Stimulated activated CD4-positive, alpha-beta T cell treated with anti-CD3 and anti-CD28 coated beads, Interleukin-1b, Interleukin-23, amount 100 ng/mL, for 48 hours (primary cell): ENCODE measurements at regions not wholly inside any gene's neighbourhood (a gene's known extent, or its start where the extent isn't known, plus 50 kb on each side); places are given as distances from the start of the nearest gene placed in this dataset.

Experiments
- DNase-seq: peaks from one replicate; pipeline ENCODE4 v3.0.0-alpha.2; 2020

DNA sequence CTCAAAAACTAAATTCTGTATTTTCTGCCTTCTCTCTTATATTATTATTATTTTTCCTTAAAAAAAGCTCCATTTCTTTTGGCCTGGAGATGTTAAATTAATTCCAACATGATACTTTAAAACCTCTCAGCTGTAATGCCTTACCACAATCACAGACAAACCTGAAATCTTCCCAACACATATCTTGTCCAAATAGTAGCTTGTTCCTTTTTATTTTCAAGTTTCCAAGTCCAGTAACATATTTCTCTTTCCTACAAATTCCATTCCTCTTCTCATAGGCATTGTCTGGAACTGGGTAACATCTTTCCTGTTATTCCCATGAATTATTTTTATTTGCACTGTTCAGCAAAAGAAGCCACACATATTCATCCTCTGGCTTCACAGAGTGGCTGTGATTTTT is 137.0 kb downstream of the SLITRK6 start:
- no peak for DNase-seq

- DNase-seq, result no peak
Measured at GRCh38 chr13:85661675-85662074, 137.5 kb downstream of the SLITRK6 start.

DNA sequence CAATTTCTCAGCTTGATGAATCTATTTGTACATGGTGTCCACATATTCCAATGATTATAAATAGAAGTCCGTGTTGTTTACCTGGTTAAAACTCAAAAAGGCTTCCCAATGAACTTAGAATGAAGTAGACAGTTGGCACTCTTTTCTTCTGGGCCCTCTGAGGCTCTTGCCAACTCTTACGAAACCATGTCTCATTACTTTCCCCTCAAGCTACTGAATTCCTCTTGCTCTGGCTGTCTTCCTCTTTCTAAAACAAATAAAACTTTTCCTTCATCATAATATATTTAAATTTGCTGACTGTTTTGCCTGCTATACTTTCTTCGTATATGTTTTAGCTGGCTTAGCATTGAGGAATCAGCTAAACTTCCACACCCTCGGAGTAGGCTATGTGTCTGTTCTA is 139.7 kb downstream of the SLITRK6 start:
- DNase-seq, result no peak

DNA sequence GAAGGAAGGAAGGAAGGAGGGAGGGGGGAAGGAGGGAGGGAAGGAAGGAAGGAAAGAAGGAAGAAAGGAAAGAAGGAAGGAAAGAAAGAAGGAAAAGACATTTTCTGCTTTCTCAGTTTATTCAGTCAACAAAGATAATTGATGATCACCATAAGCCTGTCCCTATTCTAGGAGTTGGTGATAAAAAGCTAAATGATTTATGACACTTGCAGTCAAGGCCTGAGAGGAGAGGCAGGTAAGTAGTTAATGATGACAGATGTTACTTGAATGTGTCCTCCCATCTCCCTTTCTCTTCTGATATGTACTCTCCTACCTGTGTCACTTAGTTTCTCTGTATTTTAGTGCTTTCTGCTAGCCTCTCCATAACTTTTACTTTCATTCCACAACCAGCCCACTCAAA is 141.3 kb downstream of the SLITRK6 start:
- DNase-seq, result no peak

DNA sequence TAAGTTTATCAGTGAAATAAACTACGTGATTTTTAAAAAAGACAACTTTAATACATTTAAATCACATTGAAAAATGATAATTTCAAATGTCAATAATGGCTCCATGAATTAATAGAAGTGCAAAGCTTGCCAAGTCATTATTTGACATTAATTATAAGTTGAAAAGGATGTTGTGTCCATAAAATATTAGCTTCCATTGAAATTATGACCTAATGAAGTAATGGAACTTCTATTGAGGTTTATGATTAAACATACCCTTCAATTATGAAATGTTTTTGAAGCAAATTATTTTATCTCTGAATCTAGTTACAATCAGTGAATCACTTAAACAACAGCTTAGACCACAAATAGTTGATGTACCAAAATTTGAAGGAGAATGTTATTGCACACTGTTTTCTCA is 144.2 kb downstream of the SLITRK6 start:
- no peak for DNase-seq

DNA sequence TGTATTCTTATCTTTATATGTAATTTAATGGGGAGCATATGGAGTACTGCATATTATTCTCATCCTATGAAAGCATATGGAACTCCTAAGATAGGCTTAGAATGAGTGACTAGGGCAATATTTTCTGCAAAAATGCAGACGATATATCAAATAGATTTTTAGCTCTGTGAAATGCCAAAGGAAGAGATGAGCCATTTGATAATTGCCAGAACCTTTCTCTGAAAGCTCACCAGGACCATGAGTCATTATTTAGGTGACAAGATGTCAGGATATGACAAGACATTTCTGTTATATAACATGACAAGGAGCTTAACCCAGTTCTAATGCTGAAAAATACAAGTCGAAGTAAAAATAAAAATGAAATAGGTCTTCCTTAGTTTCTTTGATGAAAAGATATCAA is 145.0 kb downstream of the SLITRK6 start:
- DNase-seq, result no peak

GRCh38 chr13:85653681-85654080 is 145.5 kb downstream of the SLITRK6 start:
- no peak for DNase-seq

DNA sequence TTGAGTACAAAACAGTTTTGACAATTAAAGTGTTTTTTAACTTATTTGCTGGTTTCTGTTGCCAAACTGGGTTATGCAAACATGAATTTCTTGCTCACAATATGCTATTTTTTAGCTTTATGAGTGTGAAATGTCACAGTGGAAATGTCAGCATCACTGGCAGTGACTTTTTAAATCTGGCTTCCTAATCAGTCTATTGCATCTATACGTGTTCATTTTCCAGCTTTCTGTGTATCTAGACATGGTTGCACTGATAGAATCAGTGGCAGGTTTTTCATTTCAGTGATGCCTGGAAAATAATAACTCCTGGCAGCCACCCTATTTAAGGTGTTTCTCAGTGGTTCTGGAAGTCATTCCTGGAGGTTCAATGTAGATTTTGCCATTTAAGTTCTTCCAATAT is 146.7 kb downstream of the SLITRK6 start:
- no peak for DNase-seq

- DNase-seq, result no peak
Measured at GRCh38 chr13:85651440-85651839, 147.8 kb downstream of the SLITRK6 start.

GRCh38 chr13:85650613-85651012 is 148.6 kb downstream of the SLITRK6 start:
- no peak for DNase-seq

DNA sequence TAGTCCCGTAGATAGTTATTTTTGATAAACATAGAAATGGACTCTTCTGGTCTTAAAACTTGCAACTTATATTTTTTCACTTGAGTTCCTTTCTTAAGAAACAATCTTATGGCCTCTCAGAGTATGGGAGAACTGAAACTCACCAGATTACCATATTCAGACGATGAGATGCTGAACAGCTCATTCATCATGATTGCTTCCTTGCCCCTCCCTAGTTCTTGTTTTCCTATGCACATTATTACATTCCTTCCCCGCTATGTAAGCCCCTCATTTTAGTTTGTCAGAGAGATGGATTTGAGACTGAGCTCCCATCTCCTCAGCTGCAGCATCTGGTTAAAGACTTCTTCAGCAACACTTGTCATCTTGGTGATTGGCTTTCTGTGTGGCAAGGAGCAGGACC is 158.5 kb downstream of the SLITRK6 start:
- DNase-seq, result no peak

- no peak for DNase-seq
Measured at GRCh38 chr13:85638815-85639393, 160.3 kb downstream of the SLITRK6 start.

DNA sequence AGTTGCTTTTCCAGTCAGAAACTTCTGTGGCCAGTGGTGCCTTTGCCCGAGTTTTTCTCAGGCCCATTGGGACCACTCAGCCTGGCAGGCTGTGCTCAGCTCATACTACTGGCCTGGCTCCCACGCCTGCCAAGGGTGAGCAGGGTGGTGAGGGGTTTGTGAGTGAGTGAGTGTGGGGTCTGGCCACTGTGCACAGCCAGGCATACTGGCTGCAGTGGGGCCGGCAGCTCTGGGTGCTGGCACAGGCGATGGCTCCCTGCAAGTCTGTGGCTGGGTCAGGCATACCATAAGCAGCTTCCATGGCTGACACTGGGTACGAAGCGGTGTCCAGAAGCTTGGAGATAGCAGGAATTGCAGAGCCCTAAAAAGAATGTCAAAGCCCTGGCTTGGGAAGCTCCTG is 161.0 kb downstream of the SLITRK6 start:
- DNase-seq, result no peak

DNA sequence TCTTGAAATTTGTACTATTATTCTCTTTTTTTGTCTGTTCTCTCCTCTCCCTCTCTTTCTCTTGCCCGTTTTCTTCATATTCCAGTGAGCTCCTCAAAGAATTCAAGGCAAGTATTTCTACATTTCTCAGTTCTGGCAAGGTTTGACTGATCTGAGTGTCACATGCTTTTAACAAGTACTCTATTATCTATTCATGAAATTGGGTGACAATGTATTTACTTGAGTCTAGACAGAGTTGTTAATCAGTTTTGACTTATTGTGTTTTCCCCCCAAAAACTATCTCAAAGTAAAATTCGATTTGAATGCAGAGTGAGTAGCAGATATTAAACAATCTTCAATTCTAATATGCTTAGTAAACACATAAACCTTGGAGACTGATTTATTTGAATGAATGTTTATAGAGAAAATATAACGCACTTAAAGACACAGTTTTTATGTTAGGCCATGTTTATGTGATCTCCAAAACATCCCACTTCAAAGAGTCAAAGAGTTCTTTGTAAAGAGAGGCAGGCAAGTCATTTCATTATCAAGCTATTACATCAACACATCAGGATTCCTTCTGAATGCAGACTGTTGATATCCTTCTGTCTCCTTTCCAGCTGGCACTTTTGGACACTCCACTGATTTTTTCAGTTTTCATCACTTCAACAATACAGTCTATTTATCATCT is 166.6 kb downstream of the SLITRK6 start:
- DNase-seq, result no peak

DNA sequence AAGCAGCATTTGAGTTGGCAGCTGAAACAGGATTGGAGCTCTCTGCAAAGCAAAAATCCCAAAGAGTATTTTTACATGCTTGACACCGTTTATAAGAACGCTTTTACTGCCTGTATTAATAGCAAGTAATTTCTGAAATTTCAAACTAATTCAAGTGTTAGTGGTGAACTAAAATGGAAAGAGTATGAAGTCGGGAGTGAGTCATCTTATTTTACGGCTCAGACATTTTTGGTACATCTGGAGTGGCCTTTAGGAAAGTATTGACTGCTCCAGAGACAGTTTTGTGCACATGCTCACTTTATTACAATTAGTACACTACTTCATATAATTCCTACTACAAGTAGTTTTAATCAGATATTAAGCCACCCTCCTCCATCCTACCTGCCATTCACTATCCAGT is 167.4 kb downstream of the SLITRK6 start:
- no peak for DNase-seq

DNA sequence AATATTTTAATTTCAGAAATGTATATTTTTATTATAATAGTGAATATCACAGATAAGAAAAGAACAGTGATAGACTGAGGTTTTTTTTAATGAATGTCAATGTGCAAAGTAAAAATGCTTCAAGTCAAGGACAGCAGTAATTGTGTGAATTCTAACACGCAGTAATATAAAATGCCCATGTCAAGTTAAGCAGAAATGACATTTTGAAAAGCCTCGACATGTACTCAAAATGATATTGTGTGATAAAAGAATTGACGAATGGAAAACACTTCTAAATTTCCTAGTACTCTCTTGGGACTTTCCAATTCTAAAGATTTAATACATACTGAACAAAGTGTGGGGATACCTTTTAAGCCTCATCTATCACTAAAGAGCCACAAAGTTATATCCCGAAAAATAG is 172.6 kb downstream of the SLITRK6 start:
- DNase-seq, result no peak

- DNase-seq, result no peak
Measured at GRCh38 chr13:85619321-85619720, 179.9 kb downstream of the SLITRK6 start.

GRCh38 chr13:85618521-85618920 is 180.7 kb downstream of the SLITRK6 start:
- no peak for DNase-seq

DNA sequence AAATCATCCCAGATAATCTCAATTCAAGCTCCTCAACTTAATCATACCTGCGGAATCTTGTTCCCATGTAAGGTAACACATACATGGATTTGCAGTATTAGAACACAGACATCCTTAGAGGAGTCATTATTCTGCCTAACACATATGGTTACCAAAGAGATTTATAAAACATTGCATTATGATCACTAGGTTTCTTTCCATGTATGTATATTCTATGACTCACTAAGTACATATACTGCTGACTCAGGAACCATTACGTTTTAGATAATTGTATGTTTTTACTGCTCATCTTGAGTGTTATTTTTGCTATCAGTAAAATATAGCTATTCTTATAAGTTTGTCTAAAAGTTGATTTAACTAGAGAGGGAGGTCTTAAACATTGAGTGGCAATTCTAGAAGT is 182.9 kb downstream of the SLITRK6 start:
- no peak for DNase-seq

- DNase-seq, result no peak
Measured at GRCh38 chr13:85615031-85615430, 184.2 kb downstream of the SLITRK6 start.

GRCh38 chr13:85610024-85610423 is 189.2 kb downstream of the SLITRK6 start:
- no peak for DNase-seq

GRCh38 chr13:85608255-85608829 is 190.9 kb downstream of the SLITRK6 start:
- DNase-seq, result no peak

GRCh38 chr13:85603735-85604134 is 195.5 kb downstream of the SLITRK6 start:
- no peak for DNase-seq

- DNase-seq, result no peak
Measured at GRCh38 chr13:85601526-85601925, 197.7 kb downstream of the SLITRK6 start.
